ENCODE measurements at regions not wholly inside any gene's neighbourhood (a gene's known extent, or its start where the extent isn't known, plus 50 kb on each side); places are given as distances from the start of the nearest gene placed in this dataset.

GRCh38 chr3:117596503-117596902 is 886.9 kb downstream of the TUSC7 start:
- TF ChIP-seq CTCF (IDR thresholded peaks at IDR 0.05), result no peak
- Histone ChIP-seq H3K4me1 (no peaks in the 10 kb centered on the region), H3K27ac (no peak overlapping the region), H3K4me3 (no peak overlapping the region), H3K36me3 (no peaks in the 10 kb centered on the region), H3K9me3 (no peaks in the 10 kb centered on the region), H3K27me3 (no peaks in the 10 kb centered on the region)
- DNase-seq, result no peak
- intact Hi-C loops (cut with DNase I; ENCODE audit: low total_unique reads), result no loop called here

- no peak overlapping the region for H3K27ac ChIP-seq
- DNase-seq, result no peak
- no peaks in the 10 kb centered on the region for H3K9me3 ChIP-seq
- no peak overlapping the region for H3K4me3 ChIP-seq
- intact Hi-C loops (cut with DNase I; ENCODE audit: low total_unique reads), result no loop called here
- no peaks in the 10 kb centered on the region for H3K4me1 ChIP-seq
- no peaks in the 10 kb centered on the region for H3K36me3 ChIP-seq
- no peaks in the 10 kb centered on the region for H3K27me3 ChIP-seq
- TF ChIP-seq CTCF (IDR thresholded peaks at IDR 0.05), result no peak
Observed at GRCh38 chr3:117597865-117598264, 888.3 kb downstream of the TUSC7 start.

GRCh38 chr3:117600112-117600511 is 890.5 kb downstream of the TUSC7 start:
- TF ChIP-seq CTCF (IDR thresholded peaks at IDR 0.05), result no peak
- no peak for DNase-seq

GRCh38 chr3:117600666-117601065 is 891.1 kb downstream of the TUSC7 start:
- intact Hi-C loops (cut with DNase I; ENCODE audit: low total_unique reads), result no loop called here
- H3K27me3 ChIP-seq, result no peaks in the 10 kb centered on the region
- H3K4me3 ChIP-seq, result no peak overlapping the region
- TF ChIP-seq CTCF (IDR thresholded peaks at IDR 0.05), result no peak
- H3K27ac ChIP-seq, result no peak overlapping the region
- H3K4me1 ChIP-seq, result no peaks in the 10 kb centered on the region
- DNase-seq, result no peak
- no peaks in the 10 kb centered on the region for H3K36me3 ChIP-seq
- no peaks in the 10 kb centered on the region for H3K9me3 ChIP-seq

More at GRCh38 chr3:117600112-117600511, 890.5 kb downstream of the TUSC7 start:
- Histone ChIP-seq H3K27me3 (no peaks in the 10 kb centered on the region), H3K36me3 (no peaks in the 10 kb centered on the region), H3K4me3 (no peak overlapping the region), H3K4me1 (no peaks in the 10 kb centered on the region), H3K9me3 (no peaks in the 10 kb centered on the region), H3K27ac (no peak overlapping the region)
- intact Hi-C loops (cut with DNase I; ENCODE audit: low total_unique reads), result no loop called here

- Histone ChIP-seq H3K9me3 (no peaks in the 10 kb centered on the region), H3K27me3 (no peaks in the 10 kb centered on the region), H3K36me3 (no peaks in the 10 kb centered on the region), H3K4me3 (no peak overlapping the region), H3K27ac (no peak overlapping the region), H3K4me1 (no peaks in the 10 kb centered on the region)
- DNase-seq, result no peak
- TF ChIP-seq CTCF (IDR thresholded peaks at IDR 0.05), result no peak
- intact Hi-C loops (cut with DNase I; ENCODE audit: low total_unique reads), result no loop called here
Observed at GRCh38 chr3:117602058-117602644, 892.6 kb downstream of the TUSC7 start.

GRCh38 chr3:117603097-117603496 is 893.5 kb downstream of the TUSC7 start:
- TF ChIP-seq CTCF (IDR thresholded peaks at IDR 0.05), result no peak

More at GRCh38 chr3:117603097-117603496, 893.5 kb downstream of the TUSC7 start:
- Histone ChIP-seq H3K27ac (no peak overlapping the region), H3K4me1 (no peaks in the 10 kb centered on the region), H3K4me3 (no peak overlapping the region), H3K9me3 (no peaks in the 10 kb centered on the region), H3K27me3 (no peaks in the 10 kb centered on the region), H3K36me3 (no peaks in the 10 kb centered on the region)
- intact Hi-C loops (cut with DNase I; ENCODE audit: low total_unique reads), result no loop called here
- no peak for DNase-seq
